Skeletal muscle cell (primary cell): ENCODE measurements at regions not wholly inside any gene's neighbourhood (a gene's known extent, or its start where the extent isn't known, plus 50 kb on each side); places are given as distances from the start of the nearest gene placed in this dataset.

ENCODE experiments used
- DNase-seq: peaks from one replicate; pipeline ENCODE4 v3.0.0-alpha.2; 2010; ENCODE audit warnings: low read depth
- H3K4me3 ChIP-seq: 2 replicates; pipeline ENCODE4 v1.5.1; 2011; ENCODE audit warnings: low read depth, mild to moderate bottlenecking, control low read depth, low read length, moderate library complexity

GRCh38 chr6:146885708-146886457, 287.1 kb downstream of the ADGB start:
- no peak overlapping the region for H3K4me3 ChIP-seq
- no peak for DNase-seq

- no peak for DNase-seq
- no peak overlapping the region for H3K4me3 ChIP-seq
These were observed 288.0 kb downstream of the ADGB start for GRCh38 chr6:146886587-146887446.

GRCh38 chr6:146887447-146888077, 288.8 kb downstream of the ADGB start:
- DNase-seq: peak; percentile 44
- H3K4me3 ChIP-seq: no peak overlapping the region

- no peak overlapping the region for H3K4me3 ChIP-seq
- no peak for DNase-seq
These were observed 290.5 kb downstream of the ADGB start for GRCh38 chr6:146889303-146889702.

- no peak overlapping the region for H3K4me3 ChIP-seq
- no peak for DNase-seq
These were observed 291.4 kb downstream of the ADGB start for GRCh38 chr6:146890172-146890571.

GRCh38 chr6:146890644-146891434, 292.1 kb downstream of the ADGB start:
- no peak for DNase-seq
- no peak overlapping the region for H3K4me3 ChIP-seq

GRCh38 chr6:146891615-146892265, 293.0 kb downstream of the ADGB start:
- no peak overlapping the region for H3K4me3 ChIP-seq
- peak; percentile 62 for DNase-seq

- DNase-seq: no peak
- no peak overlapping the region for H3K4me3 ChIP-seq
These were observed 293.5 kb downstream of the ADGB start for GRCh38 chr6:146892283-146892612.

- peak; percentile 64 for DNase-seq
- no peak overlapping the region for H3K4me3 ChIP-seq
These were observed 294.0 kb downstream of the ADGB start for GRCh38 chr6:146892613-146893401.

- no peak overlapping the region for H3K4me3 ChIP-seq
- DNase-seq: no peak
These were observed 294.9 kb downstream of the ADGB start for GRCh38 chr6:146893690-146894089.

GRCh38 chr6:146894624-146895023, 295.9 kb downstream of the ADGB start:
- DNase-seq: no peak

GRCh38 chr6:146895101-146895771, 296.5 kb downstream of the ADGB start:
- H3K4me3 ChIP-seq: no peak overlapping the region
- no peak for DNase-seq

More at GRCh38 chr6:146894624-146895023, 295.9 kb downstream of the ADGB start:
- H3K4me3 ChIP-seq: no peak overlapping the region

- no peak overlapping the region for H3K4me3 ChIP-seq
- no peak for DNase-seq
These were observed 296.9 kb downstream of the ADGB start for GRCh38 chr6:146895772-146896061.

GRCh38 chr6:146896062-146896813, 297.5 kb downstream of the ADGB start:
- no peak overlapping the region for H3K4me3 ChIP-seq
- no peak for DNase-seq

GRCh38 chr6:146896960-146897701, 298.4 kb downstream of the ADGB start:
- H3K4me3 ChIP-seq: no peak overlapping the region
- DNase-seq: no peak

GRCh38 chr6:146898069-146898887, 299.5 kb downstream of the ADGB start:
- DNase-seq: no peak
- H3K4me3 ChIP-seq: no peak overlapping the region
